ES-I3 (cell line): ENCODE measurements at regions not wholly inside any gene's neighbourhood (a gene's known extent, or its start where the extent isn't known, plus 50 kb on each side); places are given as distances from the start of the nearest gene placed in this dataset.

ENCODE experiments used
- H3K36me3 ChIP-seq: 2 replicates; pipeline ENCODE4 v1.6.1; 2013; ENCODE audit warnings: mild to moderate bottlenecking, low read length, control low read depth, moderate library complexity; ENCODE audit not compliant: insufficient read depth
- H3K4me1 ChIP-seq: 2 replicates; pipeline ENCODE4 v1.6.1; 2013; ENCODE audit warnings: mild to moderate bottlenecking, control low read depth, low read length; ENCODE audit not compliant: insufficient read depth
- H3K9ac ChIP-seq: 2 replicates; pipeline ENCODE4 v1.6.1; 2013; ENCODE audit warnings: low read depth, mild to moderate bottlenecking, low read length, moderate library complexity
- H3K9me3 ChIP-seq: 2 replicates; pipeline ENCODE4 v1.6.1; 2013; ENCODE audit warnings: mild to moderate bottlenecking, low read length, moderate library complexity; ENCODE audit not compliant: control insufficient read depth, insufficient read depth

DNA sequence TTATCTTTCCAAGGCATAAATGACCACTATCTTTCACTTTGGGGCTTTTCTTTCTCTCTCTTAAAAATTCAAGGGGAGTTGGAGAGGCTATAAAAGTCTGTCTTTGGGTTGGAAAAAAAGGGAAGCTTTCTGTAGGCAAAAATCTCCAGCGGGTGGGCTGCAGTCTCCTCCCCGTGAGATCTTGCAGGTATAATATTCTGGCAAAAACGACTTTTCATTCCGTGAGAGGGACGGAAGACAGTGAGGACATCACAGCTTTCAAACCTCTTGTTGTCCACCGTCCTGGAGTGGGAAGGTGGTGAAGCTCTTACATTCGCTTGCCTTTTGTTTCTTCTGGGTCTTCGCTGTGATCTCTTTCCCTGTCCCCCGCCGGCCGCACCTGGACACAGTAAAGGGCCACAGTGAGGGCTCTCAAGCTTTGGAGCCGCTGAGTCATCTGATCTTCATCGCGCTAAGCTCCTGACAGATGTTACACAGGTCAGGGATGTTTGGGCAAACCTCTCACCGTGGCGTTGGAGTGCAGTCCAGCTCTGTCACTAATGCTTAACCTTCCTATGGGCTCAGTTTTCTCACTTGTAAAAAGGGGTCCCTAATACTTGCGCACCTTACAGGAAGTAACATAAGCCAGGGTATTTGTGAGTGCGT lies 61.9 kb upstream of the MEGF10 start:
- H3K9me3 ChIP-seq, result no peaks in the 10 kb centered on the region
- no peaks in the 10 kb centered on the region for H3K36me3 ChIP-seq
- no peaks in the 10 kb centered on the region for H3K4me1 ChIP-seq
- peak overlapping the region; percentile 68 for H3K9ac ChIP-seq

DNA sequence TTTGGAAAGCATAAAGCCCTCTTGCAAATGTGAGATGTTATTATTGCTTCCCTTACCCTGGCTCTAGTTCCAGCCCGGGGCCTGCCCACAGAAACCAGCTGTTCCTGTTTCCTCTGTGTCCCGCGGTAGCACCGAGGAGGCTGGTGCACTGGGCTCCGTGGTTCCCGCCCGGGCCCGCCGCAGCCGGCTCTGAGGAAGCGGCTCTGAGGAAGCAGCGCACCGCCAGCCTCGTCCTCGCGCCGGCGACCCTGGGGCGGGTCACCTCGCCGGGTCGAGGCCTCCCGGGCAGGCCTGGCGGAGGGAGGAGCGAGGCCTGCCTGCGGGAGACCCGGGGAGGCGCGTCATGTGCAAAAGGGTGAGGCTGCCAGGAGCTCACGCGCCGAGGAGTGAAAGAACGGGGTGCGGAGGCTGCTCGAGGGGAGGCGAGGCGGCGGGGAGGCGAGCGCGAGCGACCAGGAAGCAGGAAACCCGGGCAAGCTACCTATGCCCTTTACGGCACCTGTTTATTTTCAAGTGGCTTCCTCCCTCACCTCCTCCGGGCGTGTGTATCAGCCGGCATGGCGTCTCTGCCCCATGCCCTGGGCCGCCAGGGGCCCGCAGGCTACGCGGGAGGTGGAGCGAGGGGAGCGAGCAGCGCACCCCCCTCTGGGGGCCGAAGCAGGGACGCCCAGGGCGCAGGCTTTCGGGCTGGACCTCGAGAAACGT lies 61.3 kb upstream of the MEGF10 start:
- no peaks in the 10 kb centered on the region for H3K4me1 ChIP-seq
- no peaks in the 10 kb centered on the region for H3K9me3 ChIP-seq
- no peaks in the 10 kb centered on the region for H3K36me3 ChIP-seq
- peak overlapping the region; percentile 68 for H3K9ac ChIP-seq

GRCh38 chr5:127231118-127231517 lies 59.5 kb upstream of the MEGF10 start:
- H3K36me3 ChIP-seq, result no peaks in the 10 kb centered on the region
- H3K4me1 ChIP-seq, result no peaks in the 10 kb centered on the region
- no peaks in the 10 kb centered on the region for H3K9me3 ChIP-seq
- no peak overlapping the region for H3K9ac ChIP-seq

DNA sequence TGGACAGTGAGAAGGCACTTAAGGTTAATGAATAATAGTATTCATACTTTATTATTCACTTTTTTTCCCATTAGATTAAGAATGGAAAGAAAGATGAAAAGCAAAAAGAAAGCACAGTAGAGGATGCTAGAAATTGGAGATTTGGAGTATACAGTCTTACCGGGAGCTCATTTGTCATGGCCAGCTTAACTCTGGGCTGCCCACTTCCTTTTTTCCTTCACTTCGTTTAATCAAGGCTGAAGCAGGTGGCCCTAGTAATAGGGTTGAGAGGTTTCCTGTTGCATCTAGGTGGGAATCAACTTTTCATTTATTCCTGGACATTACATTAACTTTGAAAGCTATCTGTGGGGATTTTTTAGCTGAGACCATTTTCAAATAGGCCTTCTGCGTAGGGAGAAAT lies 57.0 kb upstream of the MEGF10 start:
- H3K36me3 ChIP-seq, result no peaks in the 10 kb centered on the region
- no peaks in the 10 kb centered on the region for H3K9me3 ChIP-seq
- no peak overlapping the region for H3K9ac ChIP-seq
- no peaks in the 10 kb centered on the region for H3K4me1 ChIP-seq

DNA sequence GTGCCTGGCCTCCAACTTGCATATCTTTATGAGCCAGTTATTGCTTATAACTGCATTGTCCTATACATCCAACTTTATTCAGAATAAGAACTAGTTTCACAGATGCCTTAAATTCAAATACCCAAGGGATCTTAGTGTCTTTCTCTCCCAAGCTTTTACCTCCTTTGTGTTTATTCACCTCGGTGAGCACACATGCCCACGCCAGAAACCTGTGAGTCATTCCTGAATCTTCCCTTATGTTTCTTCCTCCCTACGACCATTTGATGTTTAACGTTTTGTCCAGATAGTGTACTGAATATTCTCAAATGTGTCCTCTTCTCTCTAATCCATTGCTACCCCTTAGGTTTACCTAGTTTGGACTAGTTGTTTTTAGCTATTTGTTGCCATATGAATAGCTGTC lies 55.5 kb upstream of the MEGF10 start:
- Histone ChIP-seq H3K9ac (no peak overlapping the region), H3K4me1 (peaks cover 5% of the 10 kb centered on the region; the same call in 1 of the 2 replicates), H3K9me3 (no peaks in the 10 kb centered on the region), H3K36me3 (no peaks in the 10 kb centered on the region)

GRCh38 chr5:127236254-127236653 lies 54.3 kb upstream of the MEGF10 start:
- H3K9me3 ChIP-seq, result no peaks in the 10 kb centered on the region
- H3K36me3 ChIP-seq, result no peaks in the 10 kb centered on the region
- H3K9ac ChIP-seq, result no peak overlapping the region
- peaks cover 5% of the 10 kb centered on the region; the same call in 1 of the 2 replicates for H3K4me1 ChIP-seq
